ENCODE measurements at regions not wholly inside any gene's neighbourhood (a gene's known extent, or its start where the extent isn't known, plus 50 kb on each side); places are given as distances from the start of the nearest gene placed in this dataset.
"Not testable (repeated sequence)": the region's sequence is repeated elsewhere in the genome, so short reads cannot be mapped to it uniquely, and the experiment has no call there.

GRCh38 chr10:125252937-125253336, 92.6 kb upstream of the CTBP2 start:
- WGBS, 2 donors = 35 to 37% methylated on average over 2 of the region's 2 CpGs
- Histone ChIP-seq H3K27me3 (peaks cover 0 to 13% (median 0%) of the 10 kb centered on the region in 4 donors), H3K27ac (no peak overlapping the region), H3K9me3 (peaks cover 0 to 3% (median 0%) of the 10 kb centered on the region in 3 donors), H3K36me3 (no peaks in the 10 kb centered on the region), H3K4me1 (no peaks in the 10 kb centered on the region), H3K4me3 (no peak overlapping the region)
- no peak for TF ChIP-seq POLR2A (IDR thresholded peaks at IDR 0.05)
- no peak for TF ChIP-seq CTCF (IDR thresholded peaks at IDR 0.05)
- intact Hi-C loops (cut with DNase I) = no loop called here
- DNase-seq = no peak

- H3K4me3 ChIP-seq; intact Hi-C loops (cut with DNase I); H3K4me1 ChIP-seq; H3K27ac ChIP-seq; DNase-seq; H3K36me3 ChIP-seq; H3K9me3 ChIP-seq: not testable (repeated sequence)
- WGBS, 2 donors = 87 to 93% methylated on average over 3 to 4 of the region's 4 CpGs
- H3K27me3 ChIP-seq = peaks cover 0 to 28% (median 0%) of the 10 kb centered on the region in 4 donors
Observed at GRCh38 chr10:125250834-125251233, 90.5 kb upstream of the CTBP2 start.

GRCh38 chr10:125249948-125250347, 89.6 kb upstream of the CTBP2 start:
- Histone ChIP-seq H3K27me3 (peaks cover 0 to 30% (median 0%) of the 10 kb centered on the region in 4 donors), H3K4me1 (no peaks in the 10 kb centered on the region), H3K36me3 (no peaks in the 10 kb centered on the region), H3K4me3 (no peak overlapping the region), H3K9me3 (peaks cover 0 to 3% (median 0%) of the 10 kb centered on the region in 3 donors), H3K27ac (no peak overlapping the region)
- DNase-seq = no peak
- intact Hi-C loops (cut with DNase I) = no loop called here
- no peak for TF ChIP-seq POLR2A (IDR thresholded peaks at IDR 0.05)
- TF ChIP-seq CTCF (IDR thresholded peaks at IDR 0.05) = no peak
- WGBS, 2 donors = 59 to 86% methylated on average over 6 of the region's 6 CpGs

GRCh38 chr10:125248489-125248888, 88.1 kb upstream of the CTBP2 start:
- Histone ChIP-seq H3K36me3 (no peaks in the 10 kb centered on the region), H3K9me3 (peaks cover 0 to 3% (median 0%) of the 10 kb centered on the region in 3 donors), H3K27me3 (peaks cover 0 to 31% (median 0%) of the 10 kb centered on the region in 4 donors), H3K4me3 (no peak overlapping the region), H3K27ac (no peak overlapping the region), H3K4me1 (no peaks in the 10 kb centered on the region)
- WGBS, 2 donors = 61 to 68% methylated on average over 3 of the region's 3 CpGs
- DNase-seq = no peak
- TF ChIP-seq CTCF (IDR thresholded peaks at IDR 0.05) (no peak), POLR2A (IDR thresholded peaks at IDR 0.05) (no peak)
- intact Hi-C loops (cut with DNase I) = no loop called here

- intact Hi-C loops (cut with DNase I) = no loop called here
- no peak for TF ChIP-seq CTCF (IDR thresholded peaks at IDR 0.05)
- no peak for TF ChIP-seq POLR2A (IDR thresholded peaks at IDR 0.05)
- peaks cover 0 to 31% (median 0%) of the 10 kb centered on the region in 4 donors for H3K27me3 ChIP-seq
- no peak overlapping the region for H3K27ac ChIP-seq
- H3K4me3 ChIP-seq = no peak overlapping the region
- no peaks in the 10 kb centered on the region for H3K4me1 ChIP-seq
- DNase-seq = no peak
- H3K36me3 ChIP-seq = no peaks in the 10 kb centered on the region
- peaks cover 0 to 3% (median 0%) of the 10 kb centered on the region in 3 donors for H3K9me3 ChIP-seq
- whole genome bisulfite sequencing, 2 donors = 72 to 75% methylated on average over 8 of the region's 8 CpGs
Observed at GRCh38 chr10:125247576-125247975, 87.2 kb upstream of the CTBP2 start.

All from esophagus squamous epithelium (tissue), 5 donors.